Left kidney (tissue), 1 donor: ENCODE measurements at regions not wholly inside any gene's neighbourhood (a gene's known extent, or its start where the extent isn't known, plus 50 kb on each side); places are given as distances from the start of the nearest gene placed in this dataset.

ENCODE experiments used
- DNase-seq: peaks from one replicate; pipeline ENCODE4 v3.0.0-alpha.2; 2013

DNA sequence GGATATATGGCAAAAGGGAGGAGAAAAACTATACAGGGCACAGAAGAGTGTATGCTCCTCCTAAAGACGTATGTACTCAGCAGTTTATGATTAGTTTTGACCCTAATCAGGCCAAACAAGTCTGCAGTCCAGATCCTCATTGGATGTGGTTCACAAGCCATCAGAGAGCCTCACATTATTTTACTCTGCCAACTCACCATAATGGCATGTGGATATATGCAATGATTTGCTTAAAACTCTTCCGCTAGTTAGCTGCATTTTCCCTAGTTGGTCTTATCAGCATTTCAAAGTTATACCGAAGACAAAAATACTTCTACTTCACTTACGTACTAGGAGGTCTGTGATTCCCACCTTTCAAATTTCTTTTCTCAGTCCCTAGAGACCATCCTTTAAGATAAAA, 198.4 kb downstream of the CMPK2 start:
- DNase-seq = no peak

DNA sequence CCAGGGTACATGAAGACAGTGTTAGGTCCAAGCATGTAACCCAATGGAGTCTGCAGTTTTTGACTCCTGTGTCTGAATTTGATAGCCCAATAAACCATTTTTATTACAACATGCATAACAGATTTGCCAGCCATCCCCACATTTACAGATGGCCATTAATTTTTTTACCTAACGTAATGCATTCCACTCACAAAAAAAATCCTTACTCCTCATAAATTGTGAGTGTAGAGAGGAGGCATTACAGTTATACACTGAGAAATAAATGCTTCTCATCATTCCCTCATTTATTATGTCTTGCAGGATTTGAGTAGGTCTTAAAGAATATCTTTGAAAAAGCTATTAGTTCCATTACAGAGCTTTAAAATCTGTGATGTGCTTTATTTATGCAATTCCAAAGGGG, 193.8 kb downstream of the CMPK2 start:
- no peak for DNase-seq

DNA sequence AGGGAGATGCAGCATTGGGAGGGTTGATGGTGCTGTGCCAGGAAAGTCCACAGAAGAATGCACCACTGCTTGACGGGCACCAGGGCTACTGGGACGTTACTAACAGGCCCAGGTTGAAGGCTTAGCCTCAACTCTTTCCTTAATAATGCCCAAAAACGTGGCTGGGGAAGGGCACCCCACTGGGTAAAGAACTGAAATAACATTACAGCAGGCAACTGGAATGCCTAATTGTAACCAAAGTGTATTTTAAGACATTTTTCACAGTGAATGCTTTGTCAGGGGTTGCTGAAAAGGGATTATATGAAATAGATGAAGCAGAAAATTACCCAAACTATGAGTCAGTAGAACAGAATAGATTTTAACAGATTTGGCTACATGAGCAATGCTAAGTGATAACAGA, 191.3 kb downstream of the CMPK2 start:
- no peak for DNase-seq

DNA sequence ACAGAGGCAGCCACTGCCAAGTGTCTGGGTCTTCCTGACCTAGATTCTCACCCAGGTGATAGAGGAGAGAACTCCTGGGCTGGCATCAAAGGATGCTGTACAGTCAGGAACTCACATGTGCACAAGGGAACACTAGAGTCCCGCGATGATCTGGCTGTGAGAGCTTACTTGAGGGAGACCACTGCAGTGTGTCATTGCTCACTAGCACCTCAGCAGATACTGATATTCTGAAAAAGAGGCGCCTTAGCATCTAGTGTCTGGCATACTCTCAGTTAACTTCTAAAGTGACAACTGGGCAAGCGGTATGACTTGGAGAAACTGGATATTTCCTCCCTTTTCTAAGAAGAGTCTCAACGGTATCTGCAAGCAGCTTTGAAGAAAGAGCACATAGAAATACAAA, 189.9 kb downstream of the CMPK2 start:
- DNase-seq = no peak

DNA sequence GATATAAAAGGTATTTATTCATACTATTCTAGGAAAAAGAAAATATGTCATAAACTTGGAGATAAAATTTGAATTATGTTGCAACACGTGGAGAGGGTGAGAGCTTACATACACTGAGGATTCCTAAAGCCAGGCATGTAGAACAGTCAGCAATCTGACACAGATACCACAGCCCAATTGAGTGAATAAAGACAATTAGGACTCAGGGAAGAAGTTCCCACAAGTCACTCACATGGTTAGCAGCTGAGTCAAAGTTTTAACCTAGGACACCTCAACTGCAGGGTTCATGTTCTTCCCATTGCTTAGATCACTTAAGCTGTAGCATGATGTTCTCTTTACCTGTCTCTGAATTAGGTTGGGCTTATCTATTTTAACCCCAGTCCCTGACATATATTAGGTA, 189.5 kb downstream of the CMPK2 start:
- no peak for DNase-seq

DNA sequence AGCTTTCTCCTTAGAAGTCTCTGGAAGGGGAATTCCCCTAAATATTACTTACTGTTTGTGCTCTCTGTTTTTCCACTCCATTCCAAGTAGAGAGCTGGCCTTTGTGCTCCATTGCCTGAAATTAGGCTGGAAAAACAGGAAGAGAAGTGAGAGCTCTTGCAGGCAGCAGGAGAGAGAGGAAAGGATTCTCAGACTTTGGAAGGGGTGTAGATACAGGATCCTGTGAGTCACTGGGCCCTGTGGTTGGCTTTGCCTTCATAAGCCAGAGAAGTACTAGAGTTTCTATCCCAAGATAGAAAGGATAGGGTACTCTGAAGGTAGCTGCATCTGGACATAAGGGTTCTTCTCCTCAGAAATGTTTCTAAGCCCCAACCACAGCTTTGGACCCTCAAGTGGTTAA, 188.9 kb downstream of the CMPK2 start:
- DNase-seq = no peak

DNA sequence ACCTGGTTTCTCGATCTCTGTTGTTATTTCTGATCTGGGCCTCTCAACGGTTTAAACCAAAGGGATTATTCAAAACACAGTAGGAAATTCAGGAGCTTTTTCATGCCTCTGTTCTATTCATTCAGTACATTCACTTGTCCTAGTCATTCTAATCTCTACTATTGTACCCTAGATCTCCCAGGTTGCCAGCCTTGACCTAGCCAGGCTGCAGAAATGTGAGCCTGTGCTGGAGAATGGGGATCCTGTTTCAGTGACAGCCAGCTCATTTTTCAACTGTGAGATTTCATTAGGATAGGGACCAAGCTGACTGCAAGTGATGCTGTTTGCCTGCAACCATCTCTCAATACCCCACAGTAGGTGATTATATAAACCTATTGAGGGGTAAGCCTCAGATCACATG, 186.2 kb downstream of the CMPK2 start:
- DNase-seq = no peak

DNA sequence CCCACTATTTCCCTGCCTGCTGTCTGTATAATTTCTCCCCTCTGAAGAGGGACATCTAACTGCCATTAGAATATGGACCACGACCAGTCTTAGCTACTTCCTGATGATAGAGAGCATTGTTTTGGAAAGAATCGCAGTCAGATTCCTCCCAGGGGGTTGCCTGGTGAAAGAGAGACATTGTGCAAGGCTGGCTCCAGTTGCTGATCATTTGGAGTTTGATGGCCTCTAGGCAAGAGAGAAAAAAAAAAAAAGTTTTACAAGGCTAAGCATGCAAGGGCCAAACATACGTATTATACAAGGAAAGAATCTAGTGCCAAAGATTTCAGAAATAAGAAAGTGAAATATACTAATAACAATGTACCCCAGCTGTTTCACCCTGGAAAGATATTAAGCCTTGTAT, 182.2 kb downstream of the CMPK2 start:
- no peak for DNase-seq

DNA sequence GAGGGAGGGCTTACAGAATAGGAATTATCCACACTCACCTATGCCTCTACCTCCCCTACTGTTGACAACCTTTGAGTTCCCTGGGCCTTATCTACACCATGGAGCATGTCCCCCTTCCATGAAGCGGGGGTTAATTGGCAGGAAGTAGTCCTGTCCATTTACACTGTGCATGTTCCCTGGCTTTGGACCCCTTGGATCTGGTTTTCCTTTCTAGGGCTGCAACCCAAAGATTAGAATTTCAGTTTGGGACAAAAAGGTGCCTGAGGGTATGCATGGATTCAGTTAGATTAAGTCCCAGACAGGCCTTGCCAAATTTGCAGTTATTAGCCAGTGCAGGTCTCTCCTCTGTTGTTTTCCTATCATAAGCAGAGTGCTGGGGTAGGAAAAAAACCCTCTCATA, 180.3 kb downstream of the CMPK2 start:
- no peak for DNase-seq

DNA sequence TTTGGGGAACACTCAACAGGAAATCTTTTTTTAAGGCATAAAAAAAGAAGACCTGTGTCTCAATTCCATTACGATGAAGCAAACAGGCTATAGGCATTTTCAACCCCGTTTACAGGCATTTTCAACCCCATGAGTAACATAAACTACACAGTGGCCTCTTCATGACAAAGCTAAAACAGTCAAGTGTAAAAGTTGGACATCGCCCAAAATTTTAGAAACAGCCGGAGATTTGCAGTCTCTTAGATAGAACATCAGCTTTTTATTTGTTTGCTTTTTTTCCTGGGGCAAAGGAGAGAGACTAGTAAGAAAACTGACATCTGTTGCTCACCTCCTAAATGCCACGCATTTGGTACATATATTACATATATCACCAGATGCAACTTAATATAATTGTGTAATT, 173.7 kb downstream of the CMPK2 start:
- peak; percentile 18 for DNase-seq

DNA sequence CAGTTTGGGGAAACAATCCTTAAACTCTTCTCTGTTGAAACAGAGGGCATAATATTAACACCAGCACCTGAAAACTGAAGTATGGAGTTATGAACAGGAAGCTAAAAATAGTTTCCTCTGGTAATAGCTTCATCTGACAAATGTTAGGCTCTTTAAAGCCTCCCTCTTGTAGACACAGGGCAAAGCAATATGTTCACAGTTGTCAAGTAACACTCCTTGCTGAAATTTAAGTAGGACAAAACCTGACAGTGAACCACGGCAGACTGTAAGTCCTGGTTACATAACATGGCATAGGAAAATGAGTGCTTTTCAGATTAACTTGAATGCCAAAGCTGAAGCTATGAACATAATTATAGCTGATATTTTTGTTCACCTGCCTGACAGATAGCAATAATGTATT, 172.9 kb downstream of the CMPK2 start:
- no peak for DNase-seq

DNA sequence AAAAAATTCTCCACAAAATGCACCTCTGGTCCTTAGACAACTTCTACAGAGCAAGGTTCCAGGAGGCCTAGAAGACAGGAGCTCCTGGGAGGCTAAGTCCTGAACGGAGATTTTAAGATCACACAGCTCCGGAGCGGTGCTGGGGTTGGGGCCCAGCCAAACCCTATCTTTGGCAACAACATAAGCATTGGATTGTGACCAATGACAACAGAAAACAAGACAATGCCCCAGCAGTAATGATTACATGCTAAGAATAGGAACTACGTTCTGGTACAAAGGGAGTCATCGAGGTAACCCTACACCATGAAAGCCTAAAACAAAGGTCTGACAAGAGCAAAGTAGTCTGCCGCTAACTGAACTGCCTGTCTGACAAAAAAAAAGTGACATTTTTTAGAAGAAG, 171.2 kb downstream of the CMPK2 start:
- no peak for DNase-seq

DNA sequence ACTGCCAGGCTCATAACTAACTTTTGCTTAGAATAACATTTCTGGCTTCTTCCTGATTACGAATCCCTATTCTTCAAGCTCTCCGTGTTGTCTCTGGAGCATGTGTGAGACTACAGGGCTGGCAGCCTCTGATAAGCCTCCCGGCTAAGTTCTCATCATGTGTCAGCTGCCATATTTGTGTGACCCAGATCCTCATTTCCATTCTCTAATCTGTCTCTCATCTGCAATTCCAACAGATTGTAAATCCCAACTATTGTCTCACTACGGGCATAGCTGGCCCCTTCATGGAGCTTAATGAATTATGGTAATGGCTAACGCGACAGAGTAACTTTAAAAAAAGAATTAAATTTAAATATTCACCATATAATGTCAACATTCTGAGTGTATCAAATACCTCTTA, 165.4 kb downstream of the CMPK2 start:
- DNase-seq = no peak

DNA sequence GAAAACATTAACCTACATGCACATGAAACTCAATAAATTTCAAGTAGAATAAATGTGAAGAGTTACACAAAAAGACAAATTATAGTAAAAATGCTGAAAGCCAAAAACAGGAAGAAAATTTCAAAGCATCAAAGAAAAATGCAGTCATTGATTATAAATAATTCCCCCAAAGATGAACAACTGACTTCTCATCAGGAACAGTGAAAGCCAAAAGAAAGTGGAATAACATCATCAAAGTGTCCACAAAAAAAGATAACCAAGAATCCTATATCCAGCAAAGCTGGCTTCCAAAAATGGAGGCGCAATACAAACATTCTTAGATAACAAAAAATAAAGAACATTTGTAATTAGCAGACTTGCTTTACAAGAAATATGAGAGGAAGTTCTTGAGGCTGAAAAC, 161.6 kb downstream of the CMPK2 start:
- DNase-seq = no peak

DNA sequence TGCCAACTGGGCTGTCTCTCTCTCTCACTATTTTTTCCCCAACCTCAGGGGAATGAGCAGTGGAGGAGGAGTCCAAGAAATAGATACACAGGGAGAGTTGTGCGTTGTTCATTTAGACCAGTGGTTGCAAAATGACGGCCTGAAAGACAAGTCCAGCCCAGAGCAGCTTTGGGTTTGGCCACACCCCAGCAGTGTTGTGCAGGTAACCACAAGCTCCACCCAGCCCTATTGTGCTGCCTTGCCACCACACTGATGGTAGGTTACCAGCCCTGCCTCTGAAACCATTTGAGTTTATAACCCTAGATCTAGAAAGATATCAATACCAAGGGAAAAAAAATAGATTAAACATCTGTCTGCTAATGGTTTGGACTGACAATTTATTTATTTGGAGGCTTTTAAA, 144.3 kb downstream of the CMPK2 start:
- no peak for DNase-seq

DNA sequence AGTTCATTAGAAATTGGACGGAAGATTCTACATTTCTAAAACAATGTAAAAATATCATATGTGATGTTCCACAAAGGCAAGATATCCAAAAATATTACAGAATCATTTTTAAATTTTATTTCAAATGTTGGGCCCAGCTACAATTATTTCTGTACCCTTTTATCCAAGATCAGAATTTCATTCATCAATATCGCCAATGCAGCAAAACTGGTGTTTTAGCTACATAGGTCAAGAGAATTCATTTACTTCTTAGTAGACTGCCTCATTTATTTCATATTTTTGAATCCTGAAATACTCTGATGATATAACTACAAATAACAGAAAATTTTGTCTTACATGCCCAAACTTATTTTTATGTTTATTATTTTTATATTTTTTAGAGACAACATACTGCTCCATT, 143.1 kb downstream of the CMPK2 start:
- no peak for DNase-seq

DNA sequence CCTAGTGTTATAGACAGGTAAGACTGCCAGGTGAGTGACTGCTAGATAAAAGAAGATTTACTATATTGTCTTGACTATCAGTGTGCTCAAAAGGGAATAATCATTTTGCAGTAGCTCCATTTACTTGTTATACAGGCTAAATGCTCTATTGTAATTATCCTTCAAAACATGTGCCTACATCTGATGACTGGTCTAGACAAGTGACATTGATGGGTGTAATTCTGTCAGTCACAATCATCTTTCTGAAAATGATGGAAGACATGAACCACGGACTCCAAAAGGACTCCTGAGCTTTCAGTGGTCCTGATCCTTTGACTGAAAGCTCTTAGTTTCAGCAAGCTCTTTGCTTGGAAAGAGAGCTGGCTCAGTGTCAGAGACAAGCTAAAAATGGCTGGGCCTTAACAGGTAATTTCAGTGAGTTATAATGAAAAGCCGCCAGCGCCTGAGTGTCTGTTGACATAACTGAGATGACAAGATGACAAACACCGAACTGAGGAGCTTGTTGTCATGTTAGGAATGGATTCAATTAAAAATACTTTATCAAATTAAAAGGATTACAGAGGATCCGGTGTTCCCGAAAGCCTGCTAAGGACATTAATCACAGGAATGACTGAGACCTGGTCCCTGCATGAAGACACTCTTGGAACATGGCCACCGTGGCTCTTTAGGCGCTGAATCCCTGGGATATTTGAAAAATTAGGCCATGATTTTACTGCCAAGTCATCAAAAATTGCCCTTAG, 141.7 kb downstream of the CMPK2 start:
- DNase-seq = no peak

DNA sequence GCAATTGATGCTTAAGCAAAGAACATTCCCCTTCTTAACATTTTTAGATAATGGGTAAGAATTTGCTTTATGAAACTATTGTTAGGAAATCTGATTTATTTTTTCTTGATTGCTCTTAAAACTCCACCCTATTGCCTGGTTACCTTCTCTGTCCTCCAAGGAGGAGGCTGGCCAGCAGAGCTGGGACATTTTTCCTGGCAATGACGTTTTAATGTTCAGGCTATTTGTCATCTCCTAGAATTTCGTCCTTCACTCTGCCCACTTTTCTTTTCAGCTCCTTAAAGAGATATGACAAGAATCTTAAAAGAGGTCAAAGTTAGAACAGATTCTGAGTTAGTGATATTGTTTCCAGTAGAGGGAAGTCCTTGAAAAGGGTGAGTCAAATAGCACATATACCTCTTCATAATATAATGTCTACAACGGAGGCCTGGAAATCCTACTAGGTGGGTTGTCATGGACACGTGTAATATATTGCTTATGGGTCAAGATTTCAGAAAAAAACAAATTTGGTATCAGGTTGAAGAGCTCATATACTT, 141.0 kb downstream of the CMPK2 start:
- no peak for DNase-seq

DNA sequence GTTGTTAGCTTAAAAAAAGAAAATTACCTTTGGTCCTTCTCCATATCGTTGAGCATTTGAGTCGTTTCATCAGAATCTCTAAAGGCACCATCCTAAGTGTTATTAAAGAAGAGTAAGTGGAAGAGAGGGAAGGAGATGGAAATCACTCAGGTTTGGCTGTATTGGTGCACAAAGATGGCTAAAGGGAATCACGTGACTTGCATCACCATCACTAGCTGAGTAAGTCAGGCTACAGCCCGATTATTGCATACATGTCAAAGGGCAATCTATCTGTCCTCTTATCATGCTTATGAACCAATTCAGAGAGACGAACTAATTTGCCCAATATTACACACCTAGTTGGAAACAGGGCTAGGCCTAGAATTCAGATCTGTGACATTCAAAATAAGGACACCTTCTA, 137.6 kb downstream of the CMPK2 start:
- DNase-seq = no peak

DNA sequence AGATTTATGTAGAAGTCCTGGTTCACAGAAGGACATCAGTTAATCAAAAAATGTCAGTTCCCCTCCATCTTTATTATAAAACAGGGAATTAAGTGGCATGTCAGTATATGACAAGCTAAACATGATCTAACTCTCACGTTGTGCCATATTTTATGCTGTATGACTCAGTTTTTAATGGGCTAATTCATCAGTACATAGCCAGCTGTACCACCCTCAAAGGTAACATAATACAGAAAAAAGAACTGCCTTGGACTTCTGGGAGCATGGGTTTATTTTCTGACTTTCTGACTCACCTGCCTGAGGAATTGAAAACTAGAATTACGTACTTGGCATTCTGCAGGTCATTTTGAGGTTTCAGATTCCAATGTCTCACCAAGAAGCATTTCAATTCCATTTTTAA, 135.7 kb downstream of the CMPK2 start:
- no peak for DNase-seq

DNA sequence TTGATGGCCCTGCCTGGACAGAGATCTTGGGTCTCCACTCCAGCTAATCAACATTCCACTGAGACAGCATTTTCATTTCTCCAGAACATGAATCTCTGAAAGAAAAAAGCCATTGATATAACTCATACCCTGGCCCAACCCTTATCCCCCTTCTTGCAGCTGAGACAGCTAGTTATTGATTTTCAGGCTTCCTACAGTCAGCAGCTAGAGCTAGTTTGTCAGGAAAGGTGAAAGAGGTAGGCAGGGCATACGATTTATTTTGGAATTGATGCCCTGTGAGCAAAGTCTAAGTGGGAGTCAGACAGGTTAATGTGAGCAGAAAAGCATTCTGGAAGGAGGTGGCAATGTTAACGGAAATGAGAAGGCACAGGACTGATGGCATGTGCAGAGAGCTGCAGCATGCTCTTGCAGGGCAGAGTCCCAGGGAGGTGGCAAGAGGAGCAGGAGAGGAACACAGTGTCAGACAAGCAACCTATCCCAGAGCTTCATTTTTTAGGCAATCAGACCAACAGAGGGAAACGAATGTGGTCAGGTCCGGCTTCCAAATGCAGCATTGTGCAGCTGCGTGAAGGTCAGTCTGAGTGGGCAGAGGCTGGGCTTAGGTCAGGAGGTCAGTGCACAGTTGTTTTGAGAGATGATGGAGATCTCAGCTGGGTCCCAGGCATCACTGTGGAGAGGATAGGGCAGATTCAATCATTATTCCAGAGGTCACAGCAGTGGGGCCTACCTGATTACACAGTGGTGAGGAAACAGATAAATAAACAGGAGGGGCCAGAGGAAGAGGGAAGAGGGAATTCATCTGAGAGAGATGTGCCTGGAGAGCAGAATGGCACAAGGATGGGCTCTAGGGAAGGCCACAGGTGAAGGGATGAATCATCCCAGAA, 134.8 kb downstream of the CMPK2 start:
- DNase-seq = no peak

DNA sequence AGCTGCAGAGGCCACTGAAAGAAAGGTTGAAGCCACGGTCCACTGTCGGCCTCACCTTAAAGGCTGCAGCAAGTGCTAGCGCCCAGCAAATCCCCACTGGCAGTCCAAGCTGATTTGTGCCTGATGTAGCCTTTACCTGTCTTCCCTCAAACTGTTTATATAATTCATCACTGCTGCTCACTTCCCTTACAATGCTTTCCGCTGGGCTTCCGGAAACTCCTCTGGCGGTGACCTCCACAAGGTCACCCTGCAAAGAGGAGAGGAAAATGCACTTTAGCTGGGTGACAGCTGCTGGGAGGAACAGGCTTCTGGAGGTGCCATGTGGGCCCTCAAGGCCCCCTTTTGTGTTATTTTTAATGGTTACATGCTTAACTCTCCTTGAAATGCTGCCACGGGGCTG, 126.2 kb downstream of the CMPK2 start:
- DNase-seq = no peak

DNA sequence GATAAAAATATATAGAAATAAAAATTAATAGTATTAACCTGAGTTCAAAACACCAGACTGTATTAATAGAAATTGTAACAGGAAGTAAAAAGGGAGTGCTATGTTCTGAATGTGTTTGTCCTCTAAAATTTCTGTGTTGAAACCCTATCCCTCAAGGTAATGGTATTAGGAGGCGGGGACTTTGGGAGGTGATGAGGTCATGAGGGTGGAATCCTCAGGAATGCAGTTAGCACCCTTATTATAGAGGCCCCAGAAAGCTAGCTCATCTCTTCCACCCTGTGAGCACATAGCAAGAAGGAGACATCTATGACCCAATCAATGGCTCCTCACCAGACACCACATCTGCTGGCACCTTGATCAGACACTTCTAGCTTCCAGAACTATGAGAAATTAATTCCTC, 124.5 kb downstream of the CMPK2 start:
- DNase-seq = no peak

DNA sequence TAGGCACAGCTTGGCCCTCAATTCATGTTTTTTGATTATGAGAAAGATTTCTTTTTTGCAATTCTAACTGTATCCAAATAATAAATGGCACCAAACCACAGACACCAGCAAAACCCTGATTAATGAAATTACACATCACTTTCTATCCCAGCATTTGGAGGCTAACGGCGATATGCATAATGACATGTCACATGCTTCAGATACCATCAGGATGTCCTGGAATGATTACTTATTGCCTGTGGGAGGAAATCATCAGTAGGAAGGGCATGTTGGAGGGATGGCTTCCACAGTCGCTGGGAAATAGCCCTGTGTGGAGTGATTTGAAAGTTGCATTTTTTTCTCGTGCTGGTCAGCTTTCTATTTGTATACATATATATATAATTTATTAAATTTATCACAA, 121.7 kb downstream of the CMPK2 start:
- DNase-seq = no peak
